Upper lobe of right lung (tissue), 1 donor: ENCODE measurements at regions not wholly inside any gene's neighbourhood (a gene's known extent, or its start where the extent isn't known, plus 50 kb on each side); places are given as distances from the start of the nearest gene placed in this dataset.

Experiments used
- ATAC-seq: fragments of 200-7000 bp; cut with Tn5 transposase; one replicate; pipeline ENCODE4 v1.9.1; 2020; ENCODE audit warnings: mild to moderate bottlenecking, moderate library complexity
- DNase-seq: peaks from one replicate; pipeline ENCODE4 v3.0.0-alpha.2; 2020
- H3K27ac ChIP-seq: fragments of 200-600 bp; one replicate; pipeline ENCODE4 v1.8.0; 2022
- H3K27me3 ChIP-seq: fragments of 200-600 bp; one replicate; pipeline ENCODE4 v1.8.0; 2022; ENCODE audit warnings: mild to moderate bottlenecking
- H3K36me3 ChIP-seq: fragments of 200-600 bp; one replicate; pipeline ENCODE4 v1.8.0; 2022
- H3K4me1 ChIP-seq: fragments of 200-600 bp; one replicate; pipeline ENCODE4 v1.8.0; 2022
- H3K4me3 ChIP-seq: fragments of 200-600 bp; one replicate; pipeline ENCODE4 v1.8.0; 2022; ENCODE audit warnings: mild to moderate bottlenecking
- H3K9me3 ChIP-seq: fragments of 200-600 bp; one replicate; pipeline ENCODE4 v1.8.0; 2022
- CTCF ChIP-seq: fragments of 200-600 bp; IDR thresholded peaks from one replicate; pipeline ENCODE4 v1.8.0; 2022; ENCODE audit warnings: antibody characterized with exemption
- intact Hi-C: fragments of 100-400 bp; cut with DNase I; formaldehyde crosslinking; loops from one replicate; pipeline ENCODE4 v1.11.0; 2022
- donor health status: DM: no; HTN: yes; CAD: no; lungs with severe emphysema.

GRCh38 chr4:104123021-104123420 lies 371.7 kb downstream of the CXXC4 start:
- Histone ChIP-seq H3K4me1 (no peaks in the 10 kb centered on the region), H3K9me3 (no peaks in the 10 kb centered on the region), H3K27ac (no peak overlapping the region), H3K36me3 (no peaks in the 10 kb centered on the region), H3K27me3 (no peaks in the 10 kb centered on the region), H3K4me3 (no peak overlapping the region)
- no peak for DNase-seq
- TF ChIP-seq CTCF, result no peak
- intact Hi-C loops, result no loop called here
- ATAC-seq, result no peak

GRCh38 chr4:104117776-104118175 lies 376.9 kb downstream of the CXXC4 start:
- Histone ChIP-seq H3K4me3 (no peak overlapping the region), H3K9me3 (no peaks in the 10 kb centered on the region), H3K36me3 (no peaks in the 10 kb centered on the region), H3K4me1 (no peaks in the 10 kb centered on the region), H3K27me3 (no peaks in the 10 kb centered on the region), H3K27ac (no peak overlapping the region)
- TF ChIP-seq CTCF, result no peak
- intact Hi-C loops, result no loop called here
- DNase-seq (no peak), ATAC-seq (no peak)

- no peak overlapping the region for H3K27ac ChIP-seq
- H3K36me3 ChIP-seq, result no peaks in the 10 kb centered on the region
- TF ChIP-seq CTCF, result no peak
- H3K9me3 ChIP-seq, result no peaks in the 10 kb centered on the region
- no peak for DNase-seq
- intact Hi-C loops, result no loop called here
- ATAC-seq, result no peak
- H3K4me3 ChIP-seq, result no peak overlapping the region
- no peaks in the 10 kb centered on the region for H3K4me1 ChIP-seq
- H3K27me3 ChIP-seq, result no peaks in the 10 kb centered on the region
Observed at GRCh38 chr4:104113850-104114249, 380.8 kb downstream of the CXXC4 start.

- H3K9me3 ChIP-seq, result peaks cover 6% of the 10 kb centered on the region
- H3K4me1 ChIP-seq, result no peaks in the 10 kb centered on the region
- H3K27ac ChIP-seq, result no peak overlapping the region
- H3K27me3 ChIP-seq, result no peaks in the 10 kb centered on the region
- no peak overlapping the region for H3K4me3 ChIP-seq
- no peak for TF ChIP-seq CTCF
- H3K36me3 ChIP-seq, result no peaks in the 10 kb centered on the region
- intact Hi-C loops, result no loop called here
- ATAC-seq (no peak), DNase-seq (no peak)
Observed at GRCh38 chr4:104099141-104099540, 379.4 kb upstream of the TACR3 start.

GRCh38 chr4:104093247-104093646 lies 373.5 kb upstream of the TACR3 start:
- no peaks in the 10 kb centered on the region for H3K9me3 ChIP-seq
- no peak overlapping the region for H3K27ac ChIP-seq
- H3K27me3 ChIP-seq, result no peaks in the 10 kb centered on the region
- no peaks in the 10 kb centered on the region for H3K36me3 ChIP-seq
- no peak for DNase-seq
- no peak for TF ChIP-seq CTCF
- intact Hi-C loops, result no loop called here
- no peak for ATAC-seq
- no peaks in the 10 kb centered on the region for H3K4me1 ChIP-seq
- no peak overlapping the region for H3K4me3 ChIP-seq

- Histone ChIP-seq H3K4me3 (no peak overlapping the region), H3K36me3 (no peaks in the 10 kb centered on the region), H3K4me1 (no peaks in the 10 kb centered on the region), H3K27me3 (no peaks in the 10 kb centered on the region), H3K9me3 (no peaks in the 10 kb centered on the region), H3K27ac (no peak overlapping the region)
- TF ChIP-seq CTCF, result no peak
- DNase-seq (no peak), ATAC-seq (no peak)
- intact Hi-C loops, result no loop called here
Observed at GRCh38 chr4:104073229-104073628, 353.4 kb upstream of the TACR3 start.
